D721Med (cell line): ENCODE measurements at regions not wholly inside any gene's neighbourhood (a gene's known extent, or its start where the extent isn't known, plus 50 kb on each side); places are given as distances from the start of the nearest gene placed in this dataset.
"Not testable (repeated sequence)": the region's sequence is repeated elsewhere in the genome, so short reads cannot be mapped to it uniquely, and the experiment has no call there.

ENCODE experiments used
- DNase-seq: peaks from one replicate; pipeline ENCODE4 v3.0.0; 2011; ENCODE audit warnings: low spot score; ENCODE audit not compliant: insufficient read length
- FAIRE-seq: peaks from 2 replicates; lab custom pipeline; 2011; peaks lifted over from hg19 to GRCh38; lab: Jason Lieb, UNC
- CTCF ChIP-seq: IDR thresholded peaks from 2 replicates; pipeline ENCODE4 v1.5.1; 2012; ENCODE audit warnings: mild to moderate bottlenecking, control low read depth; ENCODE audit not compliant: insufficient read depth; ENCODE audit errors: missing control alignments

DNA sequence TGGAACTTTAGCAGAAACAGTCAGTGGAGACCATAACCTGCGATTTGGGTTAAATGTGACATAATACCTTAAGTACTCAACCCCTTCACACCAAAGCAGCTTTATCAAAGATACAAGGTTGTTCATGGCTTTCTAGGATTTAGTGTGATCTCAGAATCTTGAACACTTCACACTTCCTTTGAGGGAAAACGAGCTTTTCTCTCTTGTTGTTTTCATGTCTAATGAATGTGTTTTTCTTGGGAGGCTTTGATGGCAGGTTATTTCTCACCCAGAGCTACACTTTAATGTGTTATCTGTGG is 437.0 kb downstream of the TMEM232 start:
- no peak for TF ChIP-seq CTCF
- no peak for DNase-seq
- FAIRE-seq, result no peak

DNA sequence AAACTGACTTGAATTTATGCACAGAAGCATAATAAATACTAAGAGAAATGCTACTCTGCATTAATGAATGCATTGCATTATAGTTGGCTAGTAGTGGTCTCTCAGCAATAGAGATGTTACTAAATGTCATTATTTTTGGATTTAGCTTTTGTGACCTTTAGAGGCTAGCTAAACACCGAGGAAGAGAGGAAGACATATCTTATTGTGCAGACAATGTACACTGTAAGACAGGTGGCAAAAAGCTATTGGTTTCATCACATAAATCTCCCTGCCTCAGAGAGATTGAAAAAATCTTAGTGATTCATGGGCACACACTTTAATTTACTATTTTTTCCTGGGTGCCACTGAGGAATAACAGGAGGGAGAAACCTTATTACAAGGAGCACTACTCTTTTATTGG is 435.9 kb downstream of the TMEM232 start:
- no peak for DNase-seq
- FAIRE-seq, result no peak
- no peak for TF ChIP-seq CTCF

GRCh38 chr5:110294281-110294680 is 432.2 kb downstream of the TMEM232 start:
- no peak for FAIRE-seq
- no peak for TF ChIP-seq CTCF

GRCh38 chr5:110297152-110297670 is 429.3 kb downstream of the TMEM232 start:
- DNase-seq (no peak), FAIRE-seq (no peak)
- TF ChIP-seq CTCF, result no peak

More at GRCh38 chr5:110294281-110294680, 432.2 kb downstream of the TMEM232 start:
- no peak for DNase-seq

- TF ChIP-seq CTCF, result no peak
- FAIRE-seq (no peak), DNase-seq (no peak)
Observed at GRCh38 chr5:110304176-110304575, 422.3 kb downstream of the TMEM232 start.

DNA sequence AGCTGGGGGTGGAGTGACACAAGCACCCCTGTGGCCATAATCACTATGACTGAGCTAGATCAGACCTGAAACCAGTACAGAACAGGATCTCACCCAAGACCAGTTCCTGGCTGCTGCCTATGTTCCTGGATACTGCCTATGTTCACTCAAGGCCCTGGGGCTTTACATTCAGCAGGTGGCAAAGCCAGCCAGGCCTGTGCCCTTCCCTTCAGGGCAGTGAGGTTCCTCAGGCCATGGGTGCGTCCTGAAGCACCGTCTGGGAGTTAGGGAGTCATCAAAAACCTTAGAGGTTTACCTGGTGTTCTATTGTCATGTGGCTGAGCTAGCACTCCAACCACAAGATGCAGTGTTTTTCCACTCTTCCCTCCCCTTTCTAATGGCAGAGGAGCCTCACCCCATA is 419.8 kb downstream of the TMEM232 start:
- no peak for FAIRE-seq
- no peak for DNase-seq
- no peak for TF ChIP-seq CTCF

- TF ChIP-seq CTCF, result no peak
- DNase-seq (no peak), FAIRE-seq (no peak)
Observed at GRCh38 chr5:110309222-110309621, 417.2 kb downstream of the TMEM232 start.

DNA sequence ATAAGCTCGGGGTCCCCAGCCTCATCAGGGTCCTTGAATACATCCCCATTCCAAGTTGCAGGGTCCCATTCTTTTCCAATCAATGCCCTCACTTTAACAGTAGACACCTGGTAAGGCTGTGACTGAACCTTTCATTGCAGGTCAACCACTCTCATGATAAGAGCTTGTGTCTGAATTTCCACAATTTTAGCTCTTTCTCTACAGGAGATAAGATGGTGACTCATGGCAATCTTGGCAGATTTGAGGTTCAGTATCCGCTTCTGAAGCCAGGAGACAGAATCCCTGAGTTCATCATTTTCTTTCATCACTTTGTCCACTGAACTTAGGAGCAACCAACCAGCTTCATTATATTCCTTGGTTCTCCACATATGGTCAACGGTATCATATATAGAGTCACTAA is 409.9 kb downstream of the TMEM232 start:
- FAIRE-seq, result not testable (repeated sequence)

More for the DNA sequence above, 409.9 kb downstream of the TMEM232 start:
- DNase-seq, result not testable (repeated sequence)
